ENCODE measurements at regions not wholly inside any gene's neighbourhood (a gene's known extent, or its start where the extent isn't known, plus 50 kb on each side); places are given as distances from the start of the nearest gene placed in this dataset.

- no peaks in the 10 kb centered on the region for H3K36me3 ChIP-seq (ENCODE audit: low read depth)
- no peaks in the 10 kb centered on the region for H3K79me2 ChIP-seq (ENCODE audit: insufficient read depth)
- in situ Hi-C loops (cut with MboI): no loop called here
- H3K9me3 ChIP-seq (ENCODE audit: low read depth): no peaks in the 10 kb centered on the region
- no peaks in the 10 kb centered on the region for H3K27me3 ChIP-seq (replicated peaks; ENCODE audit: insufficient read depth)
- TF ChIP-seq EZH2 (IDR thresholded peaks at IDR 0.05; ENCODE audit: insufficient read depth, poor library complexity, severe bottlenecking) (no peak), EZH2phosphoT487 (IDR thresholded peaks at IDR 0.05; ENCODE audit: insufficient read depth, low read depth) (no peak)
- H3K9me2 ChIP-seq (ENCODE audit: insufficient read depth): no peaks in the 10 kb centered on the region
- H3K27ac ChIP-seq: no peak overlapping the region
- DNase-seq: no peak
- no peak overlapping the region for H3K4me3 ChIP-seq
- H3K4me2 ChIP-seq (ENCODE audit: unreplicated experiment): no peak overlapping the region
- no peaks in the 10 kb centered on the region for H3F3A ChIP-seq (ENCODE audit: insufficient read depth)
- no peaks in the 10 kb centered on the region for H3K4me1 ChIP-seq (ENCODE audit: insufficient read depth)
- H2AFZ ChIP-seq: no peak overlapping the region
- no peaks in the 10 kb centered on the region for H4K20me1 ChIP-seq (ENCODE audit: insufficient read depth)
- H3K9ac ChIP-seq: no peak overlapping the region
Observed at GRCh38 chr11:37422511-37422910, 824.5 kb upstream of the RAG2 start.

- DNase-seq: no peak
- Histone ChIP-seq H3K9me3 (ENCODE audit: low read depth) (no peaks in the 10 kb centered on the region), H3F3A (ENCODE audit: insufficient read depth) (no peaks in the 10 kb centered on the region), H3K4me3 (no peak overlapping the region), H3K27ac (no peak overlapping the region), H3K9ac (no peak overlapping the region), H2AFZ (no peak overlapping the region), H3K4me1 (ENCODE audit: insufficient read depth) (no peaks in the 10 kb centered on the region), H3K79me2 (ENCODE audit: insufficient read depth) (no peaks in the 10 kb centered on the region), H4K20me1 (ENCODE audit: insufficient read depth) (no peaks in the 10 kb centered on the region), H3K27me3 (replicated peaks; ENCODE audit: insufficient read depth) (no peaks in the 10 kb centered on the region), H3K36me3 (ENCODE audit: low read depth) (no peaks in the 10 kb centered on the region), H3K9me2 (ENCODE audit: insufficient read depth) (no peaks in the 10 kb centered on the region), H3K4me2 (ENCODE audit: unreplicated experiment) (no peak overlapping the region)
- in situ Hi-C loops (cut with MboI): no loop called here
- WGBS, 2 experiments (ENCODE audit: low coverage in 1 of 2, low lambda C conversion rate in 2 of 2, missing lambda C conversion rate in 2 of 2): 10 to 12% methylated on average over 4 of the region's 4 CpGs
- TF ChIP-seq EZH2 (IDR thresholded peaks at IDR 0.05; ENCODE audit: insufficient read depth, poor library complexity, severe bottlenecking): no peak
- no peak for TF ChIP-seq EZH2phosphoT487 (IDR thresholded peaks at IDR 0.05; ENCODE audit: insufficient read depth, low read depth)
Observed at GRCh38 chr11:37411289-37411688, 813.3 kb upstream of the RAG2 start.

GRCh38 chr11:37409124-37409523 is 811.1 kb upstream of the RAG2 start:
- in situ Hi-C loops (cut with MboI): no loop called here
- H3K27me3 ChIP-seq (replicated peaks; ENCODE audit: insufficient read depth): no peaks in the 10 kb centered on the region
- TF ChIP-seq EZH2 (IDR thresholded peaks at IDR 0.05; ENCODE audit: insufficient read depth, poor library complexity, severe bottlenecking) (no peak), EZH2phosphoT487 (IDR thresholded peaks at IDR 0.05; ENCODE audit: insufficient read depth, low read depth) (no peak)
- H3F3A ChIP-seq (ENCODE audit: insufficient read depth): no peaks in the 10 kb centered on the region
- no peak overlapping the region for H3K9ac ChIP-seq
- no peak for DNase-seq
- H3K36me3 ChIP-seq (ENCODE audit: low read depth): no peaks in the 10 kb centered on the region
- no peaks in the 10 kb centered on the region for H3K4me1 ChIP-seq (ENCODE audit: insufficient read depth)
- no peaks in the 10 kb centered on the region for H3K79me2 ChIP-seq (ENCODE audit: insufficient read depth)
- no peak overlapping the region for H3K4me2 ChIP-seq (ENCODE audit: unreplicated experiment)
- no peak overlapping the region for H3K27ac ChIP-seq
- H3K9me2 ChIP-seq (ENCODE audit: insufficient read depth): no peaks in the 10 kb centered on the region
- no peaks in the 10 kb centered on the region for H3K9me3 ChIP-seq (ENCODE audit: low read depth)
- H4K20me1 ChIP-seq (ENCODE audit: insufficient read depth): no peaks in the 10 kb centered on the region
- H2AFZ ChIP-seq: no peak overlapping the region
- H3K4me3 ChIP-seq: no peak overlapping the region

- Histone ChIP-seq H2AFZ (no peak overlapping the region), H3K79me2 (ENCODE audit: insufficient read depth) (no peaks in the 10 kb centered on the region), H3K27ac (no peak overlapping the region), H4K20me1 (ENCODE audit: insufficient read depth) (no peaks in the 10 kb centered on the region), H3K4me1 (ENCODE audit: insufficient read depth) (no peaks in the 10 kb centered on the region), H3K9me3 (ENCODE audit: low read depth) (no peaks in the 10 kb centered on the region), H3K4me2 (ENCODE audit: unreplicated experiment) (no peak overlapping the region), H3K27me3 (replicated peaks; ENCODE audit: insufficient read depth) (no peaks in the 10 kb centered on the region), H3K9me2 (ENCODE audit: insufficient read depth) (no peaks in the 10 kb centered on the region), H3K4me3 (no peak overlapping the region), H3F3A (ENCODE audit: insufficient read depth) (no peaks in the 10 kb centered on the region), H3K36me3 (ENCODE audit: low read depth) (no peaks in the 10 kb centered on the region), H3K9ac (no peak overlapping the region)
- WGBS, 2 experiments (ENCODE audit: low coverage in 1 of 2, low lambda C conversion rate in 2 of 2, missing lambda C conversion rate in 2 of 2): 0 to 11% methylated on average over 2 of the region's 2 CpGs
- TF ChIP-seq EZH2phosphoT487 (IDR thresholded peaks at IDR 0.05; ENCODE audit: insufficient read depth, low read depth): no peak
- no peak for TF ChIP-seq EZH2 (IDR thresholded peaks at IDR 0.05; ENCODE audit: insufficient read depth, poor library complexity, severe bottlenecking)
- no peak for DNase-seq
- in situ Hi-C loops (cut with MboI): no loop called here
Observed at GRCh38 chr11:37407461-37407860, 809.4 kb upstream of the RAG2 start.

- H3K4me3 ChIP-seq: no peak overlapping the region
- H3K9ac ChIP-seq: no peak overlapping the region
- no peak overlapping the region for H3K4me2 ChIP-seq (ENCODE audit: unreplicated experiment)
- no peaks in the 10 kb centered on the region for H3K4me1 ChIP-seq (ENCODE audit: insufficient read depth)
- DNase-seq: no peak
- in situ Hi-C loops (cut with MboI): no loop called here
- no peak overlapping the region for H3K27ac ChIP-seq
- H3K9me2 ChIP-seq (ENCODE audit: insufficient read depth): no peaks in the 10 kb centered on the region
- no peaks in the 10 kb centered on the region for H4K20me1 ChIP-seq (ENCODE audit: insufficient read depth)
- no peaks in the 10 kb centered on the region for H3K9me3 ChIP-seq (ENCODE audit: low read depth)
- no peaks in the 10 kb centered on the region for H3F3A ChIP-seq (ENCODE audit: insufficient read depth)
- TF ChIP-seq EZH2 (IDR thresholded peaks at IDR 0.05; ENCODE audit: insufficient read depth, poor library complexity, severe bottlenecking) (no peak), EZH2phosphoT487 (IDR thresholded peaks at IDR 0.05; ENCODE audit: insufficient read depth, low read depth) (no peak)
- no peak overlapping the region for H2AFZ ChIP-seq
- no peaks in the 10 kb centered on the region for H3K79me2 ChIP-seq (ENCODE audit: insufficient read depth)
- H3K36me3 ChIP-seq (ENCODE audit: low read depth): no peaks in the 10 kb centered on the region
- 18 to 37% methylated on average over 1 of the region's 1 CpG for WGBS, 2 experiments (ENCODE audit: low coverage in 1 of 2, low lambda C conversion rate in 2 of 2, missing lambda C conversion rate in 2 of 2)
- no peaks in the 10 kb centered on the region for H3K27me3 ChIP-seq (replicated peaks; ENCODE audit: insufficient read depth)
Observed at GRCh38 chr11:37406651-37407050, 808.6 kb upstream of the RAG2 start.

Data from GM23248 (cell line).